Neural cell (in vitro differentiated cells): ENCODE measurements at regions not wholly inside any gene's neighbourhood (a gene's known extent, or its start where the extent isn't known, plus 50 kb on each side); places are given as distances from the start of the nearest gene placed in this dataset.
"Not testable (repeated sequence)": the region's sequence is repeated elsewhere in the genome, so short reads cannot be mapped to it uniquely, and the experiment has no call there.

Experiments used
- H2AFZ ChIP-seq: fragments of 200-600, 300-800 bp; sonication (generic), shearing (Covaris generic); 2 replicates; pipeline ENCODE4 v1.6.0; 2014; ENCODE audit warnings: low read depth, mild to moderate bottlenecking, antibody characterized with exemption, low read length, moderate library complexity
- H3F3A ChIP-seq: fragments of 200-600 bp; shearing (Covaris generic); 2 replicates; pipeline ENCODE4 v1.6.1; 2016; ENCODE audit warnings: mild to moderate bottlenecking, moderate library complexity, mixed read lengths, antibody characterized with exemption, low read length; ENCODE audit not compliant: insufficient read depth, poor library complexity, severe bottlenecking
- H3K27ac ChIP-seq: fragments of 200-600, 300-800 bp; sonication (generic), shearing (Covaris generic); 2 replicates; pipeline ENCODE4 v1.5.1; 2014; ENCODE audit warnings: mild to moderate bottlenecking, low read length, moderate library complexity
- H3K27me3 ChIP-seq: fragments of 300-800, 200-600 bp; sonication (generic), shearing (Covaris generic); 2 replicates; pipeline ENCODE4 v1.6.0; 2014; ENCODE audit warnings: mild to moderate bottlenecking, low read depth, low read length, moderate library complexity; ENCODE audit not compliant: insufficient read depth
- H3K36me3 ChIP-seq: fragments of 300-800, 200-600 bp; sonication (generic), shearing (Covaris generic); 2 replicates; pipeline ENCODE4 v1.5.1; 2014; ENCODE audit warnings: mild to moderate bottlenecking, antibody characterized with exemption, low read length, moderate library complexity; ENCODE audit not compliant: insufficient read depth
- H3K4me2 ChIP-seq: fragments of 300-800, 200-600 bp; sonication (generic), shearing (Covaris generic); 2 replicates; pipeline ENCODE4 v1.6.0; 2014; ENCODE audit warnings: mild to moderate bottlenecking, low read length
- H3K4me3 ChIP-seq: fragments of 300-800, 200-600 bp; sonication (generic), shearing (Covaris generic); 2 replicates; pipeline ENCODE4 v1.5.1; 2014; ENCODE audit warnings: mild to moderate bottlenecking, low read length, moderate library complexity
- H3K79me2 ChIP-seq: fragments of 200-600 bp; shearing (Covaris generic); replicated peaks from 2 replicates; pipeline ENCODE4 v1.6.0; 2014; ENCODE audit warnings: mild to moderate bottlenecking, low read length, moderate library complexity; ENCODE audit not compliant: insufficient read depth
- H3K9ac ChIP-seq: fragments of 300-800, 200-600 bp; sonication (generic), shearing (Covaris generic); 2 replicates; pipeline ENCODE4 v1.6.1; 2016; ENCODE audit warnings: mild to moderate bottlenecking, low read length, mixed read lengths
- H3K9me2 ChIP-seq: fragments of 200-600 bp; shearing (Covaris generic); 2 replicates; pipeline ENCODE4 v1.6.1; 2016; ENCODE audit warnings: mild to moderate bottlenecking, low read length, mixed read lengths; ENCODE audit not compliant: insufficient read depth
- H3K9me3 ChIP-seq: fragments of 200-600, 300-800 bp; sonication (generic), shearing (Covaris generic); 2 replicates; pipeline ENCODE4 v1.6.1; 2016; ENCODE audit warnings: mild to moderate bottlenecking, mixed run types, low read length, moderate library complexity, mixed read lengths
- H4K20me1 ChIP-seq: fragments of 200-600 bp; shearing (Covaris generic); 2 replicates; pipeline ENCODE4 v1.6.1; 2016; ENCODE audit warnings: mild to moderate bottlenecking, mixed run types; ENCODE audit not compliant: insufficient read depth
- CTCF ChIP-seq: fragments of 450-650 bp; IDR thresholded peaks from 2 replicates; pipeline ENCODE4 v1.5.1; 2014; ENCODE audit warnings: antibody characterized with exemption, mild to moderate bottlenecking, moderate library complexity; ENCODE audit not compliant: poor library complexity, severe bottlenecking
- EP300 ChIP-seq: fragments of 450-650 bp; conservative IDR thresholded peaks from 2 replicates; pipeline ENCODE4 v1.6.1; 2014; ENCODE audit warnings: antibody characterized with exemption, mild to moderate bottlenecking, moderate library complexity; ENCODE audit not compliant: poor library complexity, severe bottlenecking
- EZH2 ChIP-seq: fragments of 200-600, 300-800 bp; shearing (Covaris generic), sonication (generic); IDR thresholded peaks from 2 replicates; pipeline ENCODE4 v1.6.1; 2014; ENCODE audit warnings: antibody characterized with exemption, low read length, borderline replicate concordance, mild to moderate bottlenecking; ENCODE audit not compliant: insufficient read depth, poor library complexity, severe bottlenecking
- MXI1 ChIP-seq: fragments of 450-650 bp; conservative IDR thresholded peaks from 2 replicates; pipeline ENCODE4 v1.6.1; 2014; ENCODE audit warnings: antibody characterized with exemption, mild to moderate bottlenecking; ENCODE audit not compliant: poor library complexity, severe bottlenecking
- POLR2AphosphoS5 ChIP-seq: IDR thresholded peaks from 2 replicates; pipeline ENCODE4 v1.6.1; 2012
- RAD21 ChIP-seq: fragments of 450-650 bp; conservative IDR thresholded peaks from 2 replicates; pipeline ENCODE4 v1.6.1; 2014; ENCODE audit warnings: antibody characterized with exemption, mild to moderate bottlenecking, moderate library complexity
- REST ChIP-seq: IDR thresholded peaks from 2 replicates; pipeline ENCODE4 v1.6.1; 2012; ENCODE audit warnings: borderline replicate concordance
- SMC3 ChIP-seq: fragments of 450-650 bp; conservative IDR thresholded peaks from 2 replicates; pipeline ENCODE4 v1.6.1; 2014; ENCODE audit warnings: antibody characterized with exemption, mild to moderate bottlenecking, moderate library complexity; ENCODE audit not compliant: poor library complexity
- TAF1 ChIP-seq: IDR thresholded peaks from 2 replicates; pipeline ENCODE4 v1.6.1; 2012; ENCODE audit warnings: low read depth

- H3K9me2 ChIP-seq, result no peaks in the 10 kb centered on the region
- H3K79me2 ChIP-seq, result no peaks in the 10 kb centered on the region
- H4K20me1 ChIP-seq, result no peaks in the 10 kb centered on the region
- no peak for TF ChIP-seq REST
- no peak for TF ChIP-seq RAD21
- no peak for TF ChIP-seq EP300
- H3K9ac ChIP-seq, result no peak overlapping the region
- H3F3A ChIP-seq, result no peaks in the 10 kb centered on the region
- H3K4me3 ChIP-seq, result no peak overlapping the region
- H3K36me3 ChIP-seq, result no peaks in the 10 kb centered on the region
- H3K27ac ChIP-seq, result no peak overlapping the region
- no peak overlapping the region for H2AFZ ChIP-seq
- no peaks in the 10 kb centered on the region for H3K27me3 ChIP-seq
- H3K9me3 ChIP-seq, result no peaks in the 10 kb centered on the region
- no peak overlapping the region for H3K4me2 ChIP-seq
Observed at GRCh38 chr6:50410579-50410978, 302.7 kb upstream of the TFAP2D start.

- H3K27ac ChIP-seq, H3K79me2 ChIP-seq, H3K9me3 ChIP-seq, H3K9me2 ChIP-seq, H3F3A ChIP-seq, H3K27me3 ChIP-seq, H4K20me1 ChIP-seq, H3K4me2 ChIP-seq, H3K4me3 ChIP-seq, H3K36me3 ChIP-seq, H3K9ac ChIP-seq, H2AFZ ChIP-seq: not testable (repeated sequence)
Observed at GRCh38 chr6:50421041-50421440, 292.3 kb upstream of the TFAP2D start.

GRCh38 chr6:50427267-50427666, 286.1 kb upstream of the TFAP2D start:
- Histone ChIP-seq H3F3A (no peaks in the 10 kb centered on the region), H3K79me2 (no peaks in the 10 kb centered on the region), H3K9me2 (no peaks in the 10 kb centered on the region), H3K9ac (no peak overlapping the region), H3K27ac (no peak overlapping the region), H3K36me3 (no peaks in the 10 kb centered on the region), H3K4me3 (no peak overlapping the region), H2AFZ (no peak overlapping the region), H3K4me2 (no peak overlapping the region), H3K27me3 (no peaks in the 10 kb centered on the region), H4K20me1 (no peaks in the 10 kb centered on the region), H3K9me3 (no peaks in the 10 kb centered on the region)
- TF ChIP-seq SMC3, result no peak
- TF ChIP-seq CTCF, result no peak
- no peak for TF ChIP-seq POLR2AphosphoS5
- TF ChIP-seq RAD21, result no peak
- no peak for TF ChIP-seq EZH2
- TF ChIP-seq EP300, result no peak
- no peak for TF ChIP-seq REST
- TF ChIP-seq TAF1, result no peak
- TF ChIP-seq MXI1, result no peak
